PC-3 (cell line): ENCODE measurements at regions not wholly inside any gene's neighbourhood (a gene's known extent, or its start where the extent isn't known, plus 50 kb on each side); places are given as distances from the start of the nearest gene placed in this dataset.

Experiments
- ATAC-seq: fragments of 200-7000 bp; cut with Tn5 transposase; 2 replicates; pipeline ENCODE4 v1.9.1; 2020; ENCODE audit warnings: mild to moderate bottlenecking, moderate library complexity
- BruUV-seq: library from RNA; stranded (reverse); fragments of 400-500 nt; replicated peaks from 2 replicates; lab custom pipeline; 2021; lab: Mats Ljungman, UMichigan
- CTCF ChIA-PET: fragments of 300-600 bp; sonication (Branson Sonifier 250); formaldehyde crosslinking; loops from one replicate; lab custom pipeline; 2022; ENCODE audit warnings: antibody characterized with exemption; lab: Charles Lee
- POLR2A ChIA-PET: fragments of 300-600 bp; sonication (Branson Sonifier 250); formaldehyde crosslinking; loops from one replicate; lab custom pipeline; 2022; ENCODE audit warnings: antibody characterized with exemption; ENCODE audit not compliant: unreplicated experiment; lab: Charles Lee
- DNase-seq: peaks from one replicate; pipeline ENCODE4 v3.0.0-alpha.2; 2015
- H2AFZ ChIP-seq: fragments of 300-600 bp; sonication (generic); 2 replicates; pipeline ENCODE4 v1.6.0; 2016; ENCODE audit warnings: antibody characterized with exemption, low read length
- H3F3A ChIP-seq: fragments of 300-600 bp; sonication (generic); one replicate; pipeline ENCODE4 v1.6.0; 2017; ENCODE audit warnings: antibody characterized with exemption, low read length, control low read depth, mild to moderate bottlenecking; ENCODE audit not compliant: unreplicated experiment
- H3K27ac ChIP-seq: fragments of 300-600 bp; sonication (generic); 2 replicates; pipeline ENCODE4 v1.5.1; 2016; ENCODE audit warnings: mild to moderate bottlenecking, low read length
- H3K27me3 ChIP-seq: fragments of 300-600 bp; sonication (generic); 2 replicates; pipeline ENCODE4 v1.6.1; 2016; ENCODE audit warnings: low read length, mixed read lengths
- H3K36me3 ChIP-seq: fragments of 300-600 bp; sonication (generic); 2 replicates; pipeline ENCODE4 v1.6.1; 2016; ENCODE audit warnings: low read depth, mixed run types, low read length, mixed read lengths
- H3K4me1 ChIP-seq: fragments of 300-600 bp; sonication (generic); 2 replicates; pipeline ENCODE4 v1.5.1; 2016; ENCODE audit warnings: low read length; ENCODE audit not compliant: insufficient read depth
- H3K4me2 ChIP-seq: fragments of 300-600 bp; sonication (generic); 2 replicates; pipeline ENCODE4 v1.6.0; 2016; ENCODE audit warnings: low read length
- H3K4me3 ChIP-seq: fragments of 300-600 bp; sonication (generic); 2 replicates; pipeline ENCODE4 v1.5.1; 2016; ENCODE audit warnings: mild to moderate bottlenecking, low read length, mixed read lengths
- H3K79me2 ChIP-seq: fragments of 300-600 bp; sonication (generic); 2 replicates; pipeline ENCODE4 v1.6.1; 2017; ENCODE audit warnings: low read length, mixed read lengths
- H3K9ac ChIP-seq: fragments of 300-600 bp; sonication (generic); 2 replicates; pipeline ENCODE4 v1.6.0; 2016; ENCODE audit warnings: mild to moderate bottlenecking, low read length
- H3K9me2 ChIP-seq: fragments of 300-600 bp; sonication (generic); replicated peaks from 2 replicates; pipeline ENCODE4 v1.6.1; 2016; ENCODE audit warnings: mixed run types, low read length, mixed read lengths
- H3K9me3 ChIP-seq: fragments of 300-600 bp; sonication (generic); 2 replicates; pipeline ENCODE4 v1.6.1; 2016; ENCODE audit warnings: low read length, mixed read lengths
- H4K20me1 ChIP-seq: fragments of 300-600 bp; sonication (generic); 2 replicates; pipeline ENCODE4 v1.6.1; 2016; ENCODE audit warnings: low read length, mixed read lengths
- CTCF ChIP-seq: fragments of 300-600 bp; sonication (generic); conservative IDR thresholded peaks from 2 replicates; pipeline ENCODE4 v1.5.1; 2017; ENCODE audit warnings: antibody characterized with exemption, low read depth, mild to moderate bottlenecking, low read length
- EZH2 ChIP-seq: fragments of 300-600 bp; sonication (generic); IDR thresholded peaks from one replicate; pipeline ENCODE4 v1.6.1; 2017; ENCODE audit warnings: antibody characterized with exemption, mild to moderate bottlenecking, low read length; ENCODE audit not compliant: unreplicated experiment
- EZH2phosphoT487 ChIP-seq: fragments of 300-600 bp; sonication (generic); IDR thresholded peaks from 2 replicates; pipeline ENCODE4 v1.6.1; 2018; ENCODE audit warnings: mild to moderate bottlenecking, antibody characterized with exemption, low read length, borderline replicate concordance
- intact Hi-C: fragments of 100-400 bp; cut with micrococcal nuclease; formaldehyde crosslinking; loops from 2 replicates; pipeline ENCODE4 v1.9.0; 2023

GRCh38 chr5:56457887-56458812, 225.0 kb upstream of the ANKRD55 start:
- H3K36me3 ChIP-seq: no peaks in the 10 kb centered on the region
- no peaks in the 10 kb centered on the region for H3K4me1 ChIP-seq
- no TSS peak for BruUV-seq
- DNase-seq: no peak
- no peak overlapping the region for H3K4me2 ChIP-seq
- no peaks in the 10 kb centered on the region for H3K27me3 ChIP-seq
- ATAC-seq: no peak
- TF ChIP-seq EZH2 (no peak), CTCF (no peak), EZH2phosphoT487 (no peak)
- no peak overlapping the region for H2AFZ ChIP-seq
- no peak overlapping the region for H3K4me3 ChIP-seq
- ChIA-PET POLR2A (interaction anchor here (0.7 kb wide), 1 partner anchor 87 kb away, joined by 4 read pairs; no protein-coding TSS in a partner anchor), CTCF (no interaction called here)
- no peaks in the 10 kb centered on the region for H3K9me3 ChIP-seq
- no peak overlapping the region for H3K9ac ChIP-seq
- no peaks in the 10 kb centered on the region for H3K9me2 ChIP-seq
- intact Hi-C loops: no loop called here
- no peaks in the 10 kb centered on the region for H3F3A ChIP-seq
- H3K27ac ChIP-seq: no peak overlapping the region
- H3K79me2 ChIP-seq: no peaks in the 10 kb centered on the region
- H4K20me1 ChIP-seq: no peaks in the 10 kb centered on the region

DNA sequence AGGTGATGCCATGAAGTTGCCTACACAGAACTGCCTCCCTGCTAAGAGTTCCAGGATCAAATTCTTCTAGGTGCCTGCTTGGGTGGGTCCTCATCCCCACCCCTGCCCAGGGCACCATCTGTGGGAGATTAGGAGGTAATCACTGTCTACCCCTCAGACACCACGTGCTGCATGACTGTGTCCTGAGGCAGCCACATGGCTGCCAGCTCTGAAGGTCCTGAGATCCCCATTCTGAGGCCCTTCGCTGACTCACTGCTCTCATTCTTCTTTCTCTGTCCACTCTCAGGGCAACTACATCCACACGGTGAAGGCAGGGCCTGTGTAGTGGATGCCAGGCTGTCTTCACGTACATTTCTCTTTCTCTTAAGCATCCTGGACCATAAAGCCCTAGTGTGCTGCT, 222.9 kb upstream of the ANKRD55 start:
- no peaks in the 10 kb centered on the region for H4K20me1 ChIP-seq
- no peak overlapping the region for H3K4me3 ChIP-seq
- H3K79me2 ChIP-seq: no peaks in the 10 kb centered on the region
- H3F3A ChIP-seq: no peaks in the 10 kb centered on the region
- DNase-seq (no peak), ATAC-seq (no peak)
- TF ChIP-seq CTCF (no peak), EZH2 (no peak), EZH2phosphoT487 (no peak)
- no peak overlapping the region for H3K27ac ChIP-seq
- no TSS peak for BruUV-seq
- H3K27me3 ChIP-seq: no peaks in the 10 kb centered on the region
- H3K4me2 ChIP-seq: no peak overlapping the region
- H3K9me3 ChIP-seq: no peaks in the 10 kb centered on the region
- CTCF ChIA-PET: no interaction called here
- no peak overlapping the region for H2AFZ ChIP-seq
- H3K9ac ChIP-seq: no peak overlapping the region
- no peaks in the 10 kb centered on the region for H3K9me2 ChIP-seq
- no peaks in the 10 kb centered on the region for H3K36me3 ChIP-seq
- H3K4me1 ChIP-seq: no peaks in the 10 kb centered on the region
- intact Hi-C loops: no loop called here
- POLR2A ChIA-PET: no interaction called here

DNA sequence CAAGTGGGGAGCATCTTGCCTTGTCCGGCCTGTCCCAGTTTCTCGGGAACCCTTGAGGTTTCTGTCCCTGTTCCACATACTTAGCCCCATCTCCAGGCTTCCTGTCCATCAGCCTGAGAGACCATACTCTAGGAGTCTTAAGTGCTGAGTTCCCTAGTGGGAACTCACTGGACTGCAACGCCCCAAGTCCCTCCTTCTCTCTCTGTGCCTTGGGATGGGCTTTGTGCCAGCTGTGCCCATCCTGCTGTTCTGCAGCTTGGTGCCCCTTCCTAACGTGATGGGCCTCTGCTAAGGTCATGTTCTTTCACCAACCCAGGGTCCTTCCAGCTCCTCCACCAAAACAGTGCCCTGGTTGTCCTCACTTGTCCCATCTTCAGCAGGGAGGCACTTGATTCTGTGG, 222.3 kb upstream of the ANKRD55 start:
- ChIA-PET POLR2A (no interaction called here), CTCF (no interaction called here)
- H4K20me1 ChIP-seq: no peaks in the 10 kb centered on the region

More for the DNA sequence above, 222.3 kb upstream of the ANKRD55 start:
- H3K9me3 ChIP-seq: no peaks in the 10 kb centered on the region
- TF ChIP-seq CTCF (no peak), EZH2phosphoT487 (no peak), EZH2 (no peak)
- H3K9ac ChIP-seq: no peak overlapping the region
- no peak overlapping the region for H3K4me2 ChIP-seq
- ATAC-seq (no peak), DNase-seq (no peak)
- H3K27me3 ChIP-seq: no peaks in the 10 kb centered on the region
- H3K9me2 ChIP-seq: no peaks in the 10 kb centered on the region
- H2AFZ ChIP-seq: no peak overlapping the region
- H3F3A ChIP-seq: no peaks in the 10 kb centered on the region
- H3K79me2 ChIP-seq: no peaks in the 10 kb centered on the region
- no peak overlapping the region for H3K4me3 ChIP-seq
- H3K4me1 ChIP-seq: no peaks in the 10 kb centered on the region
- H3K36me3 ChIP-seq: no peaks in the 10 kb centered on the region
- no TSS peak for BruUV-seq
- no peak overlapping the region for H3K27ac ChIP-seq
- intact Hi-C loops: no loop called here
